ENCODE measurements at regions not wholly inside any gene's neighbourhood (a gene's known extent, or its start where the extent isn't known, plus 50 kb on each side); places are given as distances from the start of the nearest gene placed in this dataset.

- TF ChIP-seq EZH2 (IDR thresholded peaks at IDR 0.05; ENCODE audit: borderline replicate concordance, low read depth, low read length, severe bottlenecking) = no peak
- no peak for TF ChIP-seq CTCF (IDR thresholded peaks at IDR 0.05; ENCODE audit: borderline replicate concordance, extremely low read depth, low read length, poor library complexity, severe bottlenecking)
- H2AFZ ChIP-seq (ENCODE audit: low read depth, low read length) = no peak overlapping the region
- H4K20me1 ChIP-seq (ENCODE audit: insufficient read depth, low read length) = no peaks in the 10 kb centered on the region
- no peaks in the 10 kb centered on the region for H3K27me3 ChIP-seq (ENCODE audit: insufficient read depth, low read length, poor library complexity)
- no peaks in the 10 kb centered on the region for H3K36me3 ChIP-seq (ENCODE audit: insufficient read depth, low read length)
- no peaks in the 10 kb centered on the region for H3K9me3 ChIP-seq (ENCODE audit: insufficient read depth, low read length, severe bottlenecking)
- no peak overlapping the region for H3K9ac ChIP-seq (ENCODE audit: low read depth, low read length)
- no peak overlapping the region for H3K4me3 ChIP-seq (ENCODE audit: low read depth in 1 of 2, low read length in 2 of 2)
- H3K79me2 ChIP-seq (ENCODE audit: insufficient read depth, low read length) = no peaks in the 10 kb centered on the region
- no peak for DNase-seq
- no peaks in the 10 kb centered on the region for H3K4me1 ChIP-seq (ENCODE audit: insufficient read depth, low read length)
- ATAC-seq (ENCODE audit: insufficient read depth, low read depth) = no peak
- no peak overlapping the region for H3K27ac ChIP-seq (ENCODE audit: low read length)
- no peak overlapping the region for H3K4me2 ChIP-seq (ENCODE audit: insufficient read depth, low read length)
Observed at GRCh38 chr2:83574614-83575013, 884.5 kb downstream of the SUCLG1 start.

- no peaks in the 10 kb centered on the region for H3K4me1 ChIP-seq (ENCODE audit: insufficient read depth, low read length)
- H3K9ac ChIP-seq (ENCODE audit: low read depth, low read length) = no peak overlapping the region
- no peak overlapping the region for H2AFZ ChIP-seq (ENCODE audit: low read depth, low read length)
- no peak overlapping the region for H3K4me2 ChIP-seq (ENCODE audit: insufficient read depth, low read length)
- ATAC-seq (ENCODE audit: insufficient read depth, low read depth) = no peak
- no peak overlapping the region for H3K27ac ChIP-seq (ENCODE audit: low read length)
- H3K9me3 ChIP-seq (ENCODE audit: insufficient read depth, low read length, severe bottlenecking) = no peaks in the 10 kb centered on the region
- no peaks in the 10 kb centered on the region for H3K79me2 ChIP-seq (ENCODE audit: insufficient read depth, low read length)
- DNase-seq = no peak
- no peaks in the 10 kb centered on the region for H3K27me3 ChIP-seq (ENCODE audit: insufficient read depth, low read length, poor library complexity)
- TF ChIP-seq CTCF (IDR thresholded peaks at IDR 0.05; ENCODE audit: borderline replicate concordance, extremely low read depth, low read length, poor library complexity, severe bottlenecking) = no peak
- no peak for TF ChIP-seq EZH2 (IDR thresholded peaks at IDR 0.05; ENCODE audit: borderline replicate concordance, low read depth, low read length, severe bottlenecking)
- no peaks in the 10 kb centered on the region for H4K20me1 ChIP-seq (ENCODE audit: insufficient read depth, low read length)
- H3K4me3 ChIP-seq (ENCODE audit: low read depth in 1 of 2, low read length in 2 of 2) = no peak overlapping the region
- no peaks in the 10 kb centered on the region for H3K36me3 ChIP-seq (ENCODE audit: insufficient read depth, low read length)
Observed at GRCh38 chr2:83573060-83573459, 886.0 kb downstream of the SUCLG1 start.

- Histone ChIP-seq H3K36me3 (ENCODE audit: insufficient read depth, low read length) (no peaks in the 10 kb centered on the region), H3K4me3 (ENCODE audit: low read depth in 1 of 2, low read length in 2 of 2) (no peak overlapping the region), H3K27ac (ENCODE audit: low read length) (no peak overlapping the region), H3K4me1 (ENCODE audit: insufficient read depth, low read length) (no peaks in the 10 kb centered on the region), H3K9ac (ENCODE audit: low read depth, low read length) (no peak overlapping the region), H3K4me2 (ENCODE audit: insufficient read depth, low read length) (no peak overlapping the region), H2AFZ (ENCODE audit: low read depth, low read length) (no peak overlapping the region), H3K9me3 (ENCODE audit: insufficient read depth, low read length, severe bottlenecking) (no peaks in the 10 kb centered on the region), H3K27me3 (ENCODE audit: insufficient read depth, low read length, poor library complexity) (no peaks in the 10 kb centered on the region), H4K20me1 (ENCODE audit: insufficient read depth, low read length) (no peaks in the 10 kb centered on the region), H3K79me2 (ENCODE audit: insufficient read depth, low read length) (no peaks in the 10 kb centered on the region)
- DNase-seq (no peak), ATAC-seq (ENCODE audit: insufficient read depth, low read depth) (no peak)
- no peak for TF ChIP-seq EZH2 (IDR thresholded peaks at IDR 0.05; ENCODE audit: borderline replicate concordance, low read depth, low read length, severe bottlenecking)
- TF ChIP-seq CTCF (IDR thresholded peaks at IDR 0.05; ENCODE audit: borderline replicate concordance, extremely low read depth, low read length, poor library complexity, severe bottlenecking) = no peak
Observed at GRCh38 chr2:83572400-83572799, 886.7 kb downstream of the SUCLG1 start.

- H3K9me3 ChIP-seq (ENCODE audit: insufficient read depth, low read length, severe bottlenecking) = no peaks in the 10 kb centered on the region
- TF ChIP-seq EZH2 (IDR thresholded peaks at IDR 0.05; ENCODE audit: borderline replicate concordance, low read depth, low read length, severe bottlenecking) (no peak), CTCF (IDR thresholded peaks at IDR 0.05; ENCODE audit: borderline replicate concordance, extremely low read depth, low read length, poor library complexity, severe bottlenecking) (no peak)
- H3K27ac ChIP-seq (ENCODE audit: low read length) = no peak overlapping the region
Observed at GRCh38 chr2:83567551-83567950, 891.5 kb downstream of the SUCLG1 start.

More at GRCh38 chr2:83567551-83567950, 891.5 kb downstream of the SUCLG1 start:
- Histone ChIP-seq H3K27me3 (ENCODE audit: insufficient read depth, low read length, poor library complexity) (no peaks in the 10 kb centered on the region), H3K4me1 (ENCODE audit: insufficient read depth, low read length) (no peaks in the 10 kb centered on the region), H4K20me1 (ENCODE audit: insufficient read depth, low read length) (no peaks in the 10 kb centered on the region), H2AFZ (ENCODE audit: low read depth, low read length) (no peak overlapping the region), H3K4me2 (ENCODE audit: insufficient read depth, low read length) (no peak overlapping the region), H3K9ac (ENCODE audit: low read depth, low read length) (no peak overlapping the region), H3K4me3 (ENCODE audit: low read depth in 1 of 2, low read length in 2 of 2) (no peak overlapping the region), H3K36me3 (ENCODE audit: insufficient read depth, low read length) (no peaks in the 10 kb centered on the region), H3K79me2 (ENCODE audit: insufficient read depth, low read length) (no peaks in the 10 kb centered on the region)
- DNase-seq = no peak
- ATAC-seq (ENCODE audit: insufficient read depth, low read depth) = no peak
